Fibroblast of pulmonary artery (primary cell): ENCODE measurements at regions not wholly inside any gene's neighbourhood (a gene's known extent, or its start where the extent isn't known, plus 50 kb on each side); places are given as distances from the start of the nearest gene placed in this dataset.
"Not testable (repeated sequence)": the region's sequence is repeated elsewhere in the genome, so short reads cannot be mapped to it uniquely, and the experiment has no call there.

ENCODE experiments used
- DNase-seq: peaks from one replicate; pipeline ENCODE4 v3.0.0-alpha.2; 2010; ENCODE audit warnings: low read depth
- H3K4me3 ChIP-seq: replicated peaks from 2 replicates; pipeline ENCODE4 v1.5.1; 2011; ENCODE audit warnings: low read depth, mild to moderate bottlenecking, control low read depth, low read length, moderate library complexity
- CTCF ChIP-seq: IDR thresholded peaks from 2 replicates; pipeline ENCODE4 v1.5.1; 2011; ENCODE audit warnings: mild to moderate bottlenecking, control low read depth, low read length, inconsistent platforms; ENCODE audit errors: missing control alignments

- no peak for DNase-seq
- no peak overlapping the region for H3K4me3 ChIP-seq
- no peak for TF ChIP-seq CTCF
These were observed 211.8 kb downstream of the RBM26 start for GRCh38 chr13:79194272-79194671.

GRCh38 chr13:79191501-79191900, 214.6 kb downstream of the RBM26 start:
- no peak for TF ChIP-seq CTCF
- no peak for DNase-seq
- no peak overlapping the region for H3K4me3 ChIP-seq

GRCh38 chr13:79190932-79191331, 215.1 kb downstream of the RBM26 start:
- no peak for DNase-seq
- H3K4me3 ChIP-seq = no peak overlapping the region
- no peak for TF ChIP-seq CTCF

- no peak overlapping the region for H3K4me3 ChIP-seq
- no peak for TF ChIP-seq CTCF
- no peak for DNase-seq
These were observed 218.0 kb downstream of the RBM26 start for GRCh38 chr13:79187917-79188690.

GRCh38 chr13:79185580-79185979, 220.5 kb downstream of the RBM26 start:
- TF ChIP-seq CTCF = no peak
- no peak for DNase-seq
- H3K4me3 ChIP-seq = no peak overlapping the region

- DNase-seq = no peak
- no peak overlapping the region for H3K4me3 ChIP-seq
- no peak for TF ChIP-seq CTCF
These were observed 222.8 kb downstream of the RBM26 start for GRCh38 chr13:79183231-79183630.

- DNase-seq, H3K4me3 ChIP-seq: not testable (repeated sequence)
These were observed 232.4 kb downstream of the RBM26 start for GRCh38 chr13:79173691-79174090.

GRCh38 chr13:79172924-79173323, 233.1 kb downstream of the RBM26 start:
- not testable (repeated sequence) for DNase-seq

More at GRCh38 chr13:79172924-79173323, 233.1 kb downstream of the RBM26 start:
- not testable (repeated sequence) for H3K4me3 ChIP-seq
